ENCODE measurements at regions not wholly inside any gene's neighbourhood (a gene's known extent, or its start where the extent isn't known, plus 50 kb on each side); places are given as distances from the start of the nearest gene placed in this dataset.

DNA sequence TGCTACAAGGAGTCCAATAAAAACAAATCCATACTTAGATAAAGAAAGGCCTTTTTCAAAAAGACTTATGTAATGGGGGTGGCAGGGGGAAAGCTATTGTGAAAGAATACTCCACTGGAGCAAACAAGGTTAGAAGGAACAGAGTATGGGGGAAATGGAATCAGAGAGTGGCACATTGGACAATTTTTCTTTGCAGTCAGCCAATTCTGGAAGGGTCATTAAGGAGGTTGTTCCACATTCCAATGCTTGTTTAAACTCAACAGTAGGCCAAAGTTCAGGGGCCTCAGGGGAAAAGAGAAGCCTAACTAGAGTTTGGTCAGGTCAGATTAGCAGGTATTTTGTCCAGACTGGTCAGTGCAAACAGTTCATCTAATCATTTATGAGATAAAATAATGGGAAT lies 105.2 kb upstream of the RESF1 start:
- TF ChIP-seq, protein P1, sequence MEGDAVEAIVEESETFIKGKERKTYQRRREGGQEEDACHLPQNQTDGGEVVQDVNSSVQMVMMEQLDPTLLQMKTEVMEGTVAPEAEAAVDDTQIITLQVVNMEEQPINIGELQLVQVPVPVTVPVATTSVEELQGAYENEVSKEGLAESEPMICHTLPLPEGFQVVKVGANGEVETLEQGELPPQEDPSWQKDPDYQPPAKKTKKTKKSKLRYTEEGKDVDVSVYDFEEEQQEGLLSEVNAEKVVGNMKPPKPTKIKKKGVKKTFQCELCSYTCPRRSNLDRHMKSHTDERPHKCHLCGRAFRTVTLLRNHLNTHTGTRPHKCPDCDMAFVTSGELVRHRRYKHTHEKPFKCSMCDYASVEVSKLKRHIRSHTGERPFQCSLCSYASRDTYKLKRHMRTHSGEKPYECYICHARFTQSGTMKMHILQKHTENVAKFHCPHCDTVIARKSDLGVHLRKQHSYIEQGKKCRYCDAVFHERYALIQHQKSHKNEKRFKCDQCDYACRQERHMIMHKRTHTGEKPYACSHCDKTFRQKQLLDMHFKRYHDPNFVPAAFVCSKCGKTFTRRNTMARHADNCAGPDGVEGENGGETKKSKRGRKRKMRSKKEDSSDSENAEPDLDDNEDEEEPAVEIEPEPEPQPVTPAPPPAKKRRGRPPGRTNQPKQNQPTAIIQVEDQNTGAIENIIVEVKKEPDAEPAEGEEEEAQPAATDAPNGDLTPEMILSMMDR (IDR thresholded peaks at IDR 0.05; ENCODE audit: low read length): no peak
- TF ChIP-seq EZH2 (IDR thresholded peaks at IDR 0.05; ENCODE audit: borderline replicate concordance, low read length): no peak
